ENCODE measurements at regions not wholly inside any gene's neighbourhood (a gene's known extent, or its start where the extent isn't known, plus 50 kb on each side); places are given as distances from the start of the nearest gene placed in this dataset.

DNA sequence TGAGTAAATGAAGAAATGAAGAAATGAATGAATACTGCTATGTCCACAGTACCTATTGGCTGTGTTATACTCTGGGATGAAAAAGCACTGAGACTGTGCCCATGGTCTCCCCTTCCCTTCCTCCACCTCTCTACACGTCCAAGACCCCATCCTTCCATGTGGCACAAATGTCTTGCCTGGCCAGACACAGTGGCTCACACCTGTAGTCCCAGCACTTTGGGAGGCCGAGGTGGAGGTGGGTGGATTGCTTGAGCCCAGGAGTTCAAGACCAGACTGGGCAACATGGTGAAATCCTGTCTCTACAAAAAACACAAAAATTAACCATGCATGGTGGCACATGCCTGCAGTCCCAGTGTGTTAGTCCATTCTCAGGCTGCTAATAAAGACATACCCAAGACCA, 200.1 kb downstream of the FAM43A start:
- TF ChIP-seq POLR2A (IDR thresholded peaks at IDR 0.05; ENCODE audit: low read depth, low read length) (no peak), MAZ (IDR thresholded peaks at IDR 0.05; ENCODE audit: borderline replicate concordance, low read depth, low read length) (no peak), FOS (IDR thresholded peaks at IDR 0.05; ENCODE audit: low read depth, low read length) (no peak), RCOR1 (IDR thresholded peaks at IDR 0.05; ENCODE audit: insufficient replicate concordance, low read length) (no peak), MXI1 (IDR thresholded peaks at IDR 0.05; ENCODE audit: borderline replicate concordance, low read depth, low read length) (no peak), BHLHE40 (IDR thresholded peaks at IDR 0.05; ENCODE audit: low read depth, low read length) (no peak), RFX5 (IDR thresholded peaks at IDR 0.05; ENCODE audit: low read depth, low read length) (no peak), ELK1 (IDR thresholded peaks at IDR 0.05; ENCODE audit: borderline replicate concordance, low read depth, low read length) (no peak), USF2 (IDR thresholded peaks at IDR 0.05; ENCODE audit: low read depth, low read length) (no peak)
- TF ChIP-seq, protein P1, sequence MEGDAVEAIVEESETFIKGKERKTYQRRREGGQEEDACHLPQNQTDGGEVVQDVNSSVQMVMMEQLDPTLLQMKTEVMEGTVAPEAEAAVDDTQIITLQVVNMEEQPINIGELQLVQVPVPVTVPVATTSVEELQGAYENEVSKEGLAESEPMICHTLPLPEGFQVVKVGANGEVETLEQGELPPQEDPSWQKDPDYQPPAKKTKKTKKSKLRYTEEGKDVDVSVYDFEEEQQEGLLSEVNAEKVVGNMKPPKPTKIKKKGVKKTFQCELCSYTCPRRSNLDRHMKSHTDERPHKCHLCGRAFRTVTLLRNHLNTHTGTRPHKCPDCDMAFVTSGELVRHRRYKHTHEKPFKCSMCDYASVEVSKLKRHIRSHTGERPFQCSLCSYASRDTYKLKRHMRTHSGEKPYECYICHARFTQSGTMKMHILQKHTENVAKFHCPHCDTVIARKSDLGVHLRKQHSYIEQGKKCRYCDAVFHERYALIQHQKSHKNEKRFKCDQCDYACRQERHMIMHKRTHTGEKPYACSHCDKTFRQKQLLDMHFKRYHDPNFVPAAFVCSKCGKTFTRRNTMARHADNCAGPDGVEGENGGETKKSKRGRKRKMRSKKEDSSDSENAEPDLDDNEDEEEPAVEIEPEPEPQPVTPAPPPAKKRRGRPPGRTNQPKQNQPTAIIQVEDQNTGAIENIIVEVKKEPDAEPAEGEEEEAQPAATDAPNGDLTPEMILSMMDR (conservative IDR thresholded peaks at IDR 0.05; ENCODE audit: low read depth, low read length) = no peak

Measured in IMR-90 (cell line).